ENCODE measurements at regions not wholly inside any gene's neighbourhood (a gene's known extent, or its start where the extent isn't known, plus 50 kb on each side); places are given as distances from the start of the nearest gene placed in this dataset.
"Not testable (repeated sequence)": the region's sequence is repeated elsewhere in the genome, so short reads cannot be mapped to it uniquely, and the experiment has no call there.

DNA sequence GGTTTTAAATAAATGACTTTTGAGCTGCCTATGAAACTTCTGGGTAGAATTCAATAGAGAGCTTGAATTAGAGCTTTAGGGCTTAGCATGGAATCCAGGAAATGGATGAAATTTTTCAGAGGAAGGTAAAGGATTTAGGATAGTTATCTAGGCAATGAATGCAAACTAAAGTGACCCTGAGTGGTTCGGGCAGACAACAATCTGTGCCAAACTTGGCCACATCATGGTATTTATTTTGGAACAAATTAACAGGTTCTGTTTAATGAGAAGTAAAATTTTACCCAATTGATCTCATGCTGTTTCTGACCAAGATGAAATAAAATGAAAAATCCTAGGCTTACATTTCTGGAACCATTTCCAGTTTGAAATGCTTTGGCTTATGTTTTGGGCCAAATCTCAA lies 934.4 kb downstream of the MAT2B start:
- DNase-seq = no peak

DNA sequence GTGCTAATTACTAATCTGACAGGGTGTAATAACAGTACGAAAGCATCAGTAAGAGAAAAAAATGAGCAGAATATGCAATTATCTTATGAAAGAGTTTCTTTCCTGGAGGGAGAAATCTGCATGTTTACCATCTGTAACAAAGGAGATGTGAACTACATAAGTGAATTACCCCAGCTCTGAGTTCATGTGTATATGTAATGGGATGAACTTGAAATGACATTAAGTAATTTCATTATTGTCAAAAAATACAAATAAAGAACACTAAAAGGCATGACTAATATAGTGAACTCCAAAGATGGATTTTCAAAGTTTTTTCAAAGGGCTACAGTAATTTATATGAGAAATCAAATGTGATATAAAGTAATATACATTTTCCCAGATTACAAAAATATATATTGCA lies 944.0 kb downstream of the MAT2B start:
- no peak for DNase-seq

DNA sequence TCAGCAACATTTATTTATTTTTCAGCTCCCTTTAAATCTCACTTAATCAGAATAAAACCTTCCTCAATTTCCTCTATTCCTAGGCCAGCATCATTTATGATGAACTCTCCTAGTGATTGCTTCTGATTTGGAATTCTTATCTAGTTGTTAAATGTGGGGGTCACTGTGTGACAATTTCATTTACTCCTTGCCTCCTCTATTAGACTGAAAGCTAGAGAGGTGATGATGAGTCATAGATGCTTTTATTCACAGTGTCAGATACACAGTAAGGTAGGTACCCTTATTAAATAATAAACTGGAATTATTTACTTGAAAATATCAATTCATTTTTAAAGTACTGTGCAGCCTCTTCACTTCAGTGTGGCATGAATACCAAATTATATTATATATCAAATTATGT lies 960.6 kb downstream of the MAT2B start:
- DNase-seq = no peak

DNA sequence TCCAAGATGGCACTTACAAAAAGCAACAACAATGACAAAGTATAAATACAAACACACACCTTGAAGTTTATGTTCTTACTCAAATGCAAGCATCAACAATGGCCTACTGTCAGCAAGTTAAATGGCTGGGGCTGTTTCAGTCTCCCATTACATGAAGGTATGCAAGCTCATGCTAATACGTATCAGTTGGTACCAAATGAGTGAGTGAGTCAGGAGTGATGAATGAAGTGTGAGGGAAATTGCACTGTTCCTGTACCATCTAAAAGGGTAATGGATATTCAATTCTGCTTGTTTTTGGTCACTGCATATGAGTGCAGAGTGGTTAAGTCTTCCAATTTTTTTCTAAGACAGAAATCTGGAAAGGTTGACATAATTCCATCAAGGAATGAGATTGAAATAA lies 964.9 kb downstream of the MAT2B start:
- DNase-seq = no peak

DNA sequence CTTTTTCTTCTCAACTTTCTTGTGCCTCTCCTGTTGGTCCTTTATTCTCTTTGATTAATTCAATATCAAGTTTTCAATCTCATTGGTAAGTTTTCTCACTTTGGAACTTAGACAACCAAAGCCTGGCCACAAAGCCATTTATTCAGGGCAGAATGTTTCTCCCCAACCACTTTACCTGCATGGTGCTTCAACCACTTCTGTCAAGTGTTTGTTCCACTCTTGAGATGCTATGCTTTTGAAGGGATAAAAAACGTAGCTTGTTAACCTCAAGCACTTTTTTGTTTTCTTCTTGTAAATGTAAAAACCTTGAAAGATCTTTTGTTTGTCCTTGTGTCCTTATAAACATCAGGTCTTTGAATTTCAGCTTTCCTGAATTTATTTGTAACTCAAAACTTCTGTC lies 966.7 kb downstream of the MAT2B start:
- no peak for DNase-seq

DNA sequence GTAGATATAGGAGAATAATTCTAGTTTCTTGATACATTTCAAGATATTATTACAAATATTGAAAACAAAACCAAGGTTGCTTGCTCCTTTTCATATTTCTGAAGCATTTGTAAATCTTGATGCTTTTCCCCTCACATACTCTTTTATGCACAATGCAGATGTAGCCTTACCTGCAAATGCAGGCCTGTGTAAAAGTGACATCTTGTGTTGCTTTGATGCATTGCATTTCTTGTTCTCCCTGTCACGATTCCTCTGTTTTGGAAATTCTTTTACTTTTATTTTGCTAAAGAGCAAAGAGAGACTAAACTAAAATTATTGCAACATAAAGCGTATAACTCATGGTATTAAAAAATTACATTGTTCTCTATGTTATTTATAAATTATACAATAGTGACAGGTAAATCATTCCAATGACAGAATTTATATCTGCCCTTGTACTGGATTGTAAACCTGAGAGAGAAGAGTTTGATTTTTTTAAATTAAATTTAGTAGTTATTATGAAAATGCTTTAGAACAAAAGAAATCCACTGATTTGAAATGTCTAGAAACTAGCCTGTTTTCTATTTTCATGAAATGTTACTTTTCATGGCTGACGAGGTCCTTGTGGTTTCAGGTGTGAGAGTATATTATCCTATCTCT lies 970.0 kb downstream of the MAT2B start:
- DNase-seq = no peak

DNA sequence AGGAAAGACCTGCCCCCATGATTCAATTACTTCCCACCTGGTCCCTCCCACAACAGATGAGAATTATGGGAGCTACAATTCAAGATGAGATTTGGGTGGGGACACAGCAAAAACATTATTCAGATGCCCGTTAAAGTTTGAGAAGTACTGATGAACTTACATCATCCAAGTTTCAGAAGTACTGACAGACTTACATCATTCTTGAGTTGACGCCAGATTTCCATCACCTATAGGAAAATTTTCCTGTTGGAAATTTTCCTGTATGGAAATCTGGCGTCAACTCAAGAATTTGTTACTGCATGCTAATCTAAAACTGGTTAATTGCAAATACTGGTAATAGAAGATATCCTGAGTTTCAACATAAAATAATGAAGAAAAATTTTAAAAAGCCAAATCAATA lies 975.9 kb downstream of the MAT2B start:
- DNase-seq = no peak

DNA sequence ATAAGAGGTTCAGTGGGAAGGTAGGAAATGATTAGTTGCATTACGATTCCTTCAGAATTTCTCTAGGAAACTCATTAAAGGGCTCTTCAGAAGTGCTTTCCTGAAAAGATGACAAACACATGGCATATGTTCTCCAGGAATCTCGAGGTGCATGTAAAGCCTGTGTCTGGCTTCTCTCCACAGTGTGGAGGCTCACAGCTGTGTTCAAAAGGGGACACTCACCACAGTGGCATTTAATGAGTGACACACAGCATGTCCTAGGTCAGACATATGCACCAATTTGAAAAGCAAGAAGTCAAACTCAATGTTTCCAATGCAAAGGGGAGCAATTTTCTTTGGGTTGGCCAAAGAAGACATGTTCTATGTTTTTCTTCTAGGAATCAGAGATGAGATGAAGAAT lies 976.9 kb downstream of the MAT2B start:
- no peak for DNase-seq

DNA sequence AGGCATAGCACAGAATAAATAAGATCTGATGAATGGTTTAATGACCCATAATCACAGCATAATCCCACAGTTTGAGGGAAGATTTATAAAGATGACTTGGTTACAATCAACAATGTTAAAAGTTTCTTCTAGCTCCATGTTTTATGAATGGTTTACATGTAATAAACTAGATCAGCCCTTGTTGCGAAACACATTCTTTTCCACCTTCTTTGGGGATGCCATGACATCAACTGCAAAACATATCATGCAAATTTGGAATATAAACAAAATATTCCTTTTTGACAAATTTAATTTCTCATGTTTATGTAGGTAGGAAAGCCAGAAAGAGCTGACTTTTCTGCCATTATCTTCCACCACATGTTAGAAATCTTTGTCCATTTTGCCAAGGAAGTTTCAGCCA lies 979.5 kb downstream of the MAT2B start:
- DNase-seq = no peak

DNA sequence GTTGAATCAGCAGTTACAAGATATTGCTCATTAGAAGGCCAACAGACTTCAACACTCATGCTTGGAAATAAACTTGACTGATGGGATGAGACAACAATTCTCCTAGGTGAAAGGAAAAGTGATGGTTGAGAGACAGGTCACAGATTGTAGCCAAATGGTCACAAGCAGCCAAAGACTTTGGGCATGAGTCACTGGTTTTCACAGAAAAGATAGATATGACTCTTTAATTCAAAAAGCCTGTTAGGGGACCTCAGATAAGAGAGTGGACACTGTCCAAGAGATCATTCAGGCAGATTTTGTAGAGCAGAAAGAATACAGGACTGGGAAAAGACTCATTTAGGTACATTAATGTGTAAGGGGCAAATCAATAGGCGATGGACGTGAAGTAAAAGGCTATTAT lies 982.5 kb downstream of the MAT2B start:
- no peak for DNase-seq

DNA sequence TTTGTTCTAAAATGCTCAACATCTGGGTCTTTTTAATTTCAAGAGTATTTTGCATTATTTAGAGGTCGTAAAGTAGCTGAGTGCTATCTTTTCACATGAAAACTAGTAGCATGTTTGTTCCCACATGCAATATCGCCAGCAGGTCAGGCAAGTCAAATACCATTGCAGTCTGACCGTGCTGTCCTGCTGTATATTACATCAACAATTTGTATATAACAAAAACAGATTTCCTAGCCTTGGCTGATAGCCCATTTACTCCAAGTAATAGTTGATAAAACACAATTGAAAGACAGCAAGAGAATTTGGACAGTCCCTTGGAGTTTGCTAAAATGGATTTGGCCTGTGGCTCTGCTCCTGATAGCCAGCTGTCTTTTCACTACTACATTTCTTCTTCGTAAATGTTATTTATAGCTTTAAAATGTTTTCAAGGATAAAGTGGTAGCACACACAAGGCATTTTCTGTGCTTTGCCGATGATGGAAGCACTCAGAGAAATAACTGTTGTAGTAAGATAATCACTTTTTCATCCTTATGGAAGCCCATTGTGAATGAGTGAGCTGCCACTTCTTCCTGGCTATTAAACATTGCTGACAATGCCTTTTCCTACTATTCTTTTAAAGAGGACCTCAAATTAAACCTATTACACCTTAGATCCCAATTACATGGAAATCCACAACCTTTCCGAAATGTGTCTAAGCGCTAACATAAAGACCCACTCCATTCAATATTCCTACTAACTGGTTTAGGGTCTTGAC lies 992.1 kb downstream of the MAT2B start:
- no peak for DNase-seq

DNA sequence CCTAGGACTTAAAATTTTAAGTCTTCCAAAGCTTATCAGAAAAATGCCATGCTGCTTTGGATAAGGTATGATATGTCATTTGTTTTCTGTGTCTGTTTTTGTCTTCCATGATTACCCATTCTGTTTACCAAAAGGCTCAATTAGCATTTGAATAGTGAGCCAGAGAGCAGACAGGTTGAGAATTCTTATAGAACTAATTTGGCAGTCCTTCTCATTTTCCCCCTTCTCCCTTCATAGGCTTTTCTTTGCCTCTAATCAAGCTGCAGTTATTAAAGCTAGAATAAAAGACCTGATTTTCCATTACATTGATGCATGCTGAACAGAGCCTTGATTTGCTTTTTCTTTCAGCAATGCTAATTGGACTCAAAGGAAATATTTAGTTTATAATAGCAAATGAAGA lies 993.0 kb downstream of the MAT2B start:
- no peak for DNase-seq

DNA sequence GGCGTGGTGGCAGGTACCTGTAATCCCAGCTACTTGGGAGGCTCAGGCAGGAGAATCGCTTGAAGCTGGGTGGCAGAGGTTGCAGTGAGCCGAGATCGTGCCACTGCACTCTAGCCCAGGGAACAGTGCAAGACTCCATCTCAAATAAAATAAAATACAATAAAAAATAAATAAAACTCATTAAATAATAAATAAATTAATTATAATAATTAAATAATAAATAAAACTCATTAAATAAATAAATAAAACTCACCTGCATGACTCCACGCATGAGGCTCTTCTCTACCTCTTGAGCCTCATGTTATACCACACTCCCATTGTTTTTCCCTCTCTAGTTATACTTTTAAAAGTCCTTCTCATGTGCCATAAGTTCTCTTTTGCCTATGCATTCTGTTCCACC lies 995.4 kb downstream of the MAT2B start:
- DNase-seq = no peak

DNA sequence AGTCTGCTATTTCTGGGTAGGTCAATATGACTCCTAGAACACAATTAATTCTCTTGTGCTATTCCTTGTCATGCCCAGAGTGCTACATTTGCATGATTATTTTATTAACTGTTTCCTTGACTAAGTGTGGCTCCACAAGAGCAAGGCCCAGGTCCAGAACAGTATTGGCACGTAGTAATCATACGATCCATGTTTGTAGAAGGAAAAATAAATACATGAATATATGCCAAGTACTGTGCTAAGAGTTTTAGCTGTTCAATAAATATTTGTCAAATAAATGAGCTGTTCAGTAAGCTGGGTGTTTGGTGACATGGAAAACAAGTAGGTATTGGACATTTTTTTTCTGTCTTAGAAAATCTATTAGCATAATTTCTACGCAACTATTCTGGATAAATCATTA lies 995.9 kb downstream of the MAT2B start:
- DNase-seq = no peak

DNA sequence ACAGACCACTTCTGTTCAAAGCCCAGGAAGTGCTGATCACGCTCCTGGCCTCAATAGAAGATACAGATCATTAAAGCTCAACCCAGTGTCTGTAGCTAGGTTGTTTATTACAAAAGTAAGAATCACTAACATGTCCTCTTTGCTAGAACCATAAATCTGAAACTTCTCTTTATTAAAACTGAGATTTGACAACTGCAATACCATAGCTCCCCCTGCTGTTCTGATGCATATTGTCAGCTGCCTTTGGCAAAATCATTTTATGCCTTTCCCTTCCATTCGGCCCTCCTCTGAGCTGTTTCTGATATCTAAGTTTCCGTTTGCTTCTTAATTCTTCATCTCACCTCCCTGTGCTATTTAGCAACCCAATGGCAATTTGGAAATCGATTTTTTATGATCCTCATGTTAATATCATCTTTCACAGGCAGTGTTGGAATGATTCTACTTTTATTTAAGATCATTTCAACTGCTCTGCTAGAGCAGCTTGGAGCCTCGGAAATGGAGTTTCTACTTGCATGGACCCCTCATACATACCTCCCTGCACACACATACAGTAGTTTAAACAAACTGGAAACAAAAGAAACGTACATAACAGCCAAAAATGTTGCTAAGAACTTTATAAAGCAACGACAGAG lies 998.8 kb downstream of the MAT2B start:
- DNase-seq = peak in 1 of 2 donors; percentile 5

DNA sequence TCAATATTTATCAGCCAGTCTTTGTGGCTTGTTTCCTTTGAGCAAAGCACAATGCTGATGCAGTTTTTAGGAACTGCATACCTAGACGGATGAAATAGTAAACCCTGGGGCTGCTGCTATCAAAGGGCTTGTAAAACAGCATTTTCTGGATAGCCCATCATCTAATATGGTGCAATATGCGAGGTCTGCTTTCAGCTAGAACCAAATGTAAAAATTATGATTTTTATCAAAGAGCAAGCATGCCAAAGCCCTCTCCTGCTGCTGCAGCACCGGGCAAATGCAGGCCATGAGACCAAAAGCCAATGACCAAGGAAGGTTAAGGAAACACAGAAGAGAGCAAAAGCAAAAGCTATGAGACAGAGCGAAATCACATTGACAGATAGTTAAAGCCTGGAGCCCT lies 1000.4 kb downstream of the MAT2B start:
- no peak for DNase-seq

DNA sequence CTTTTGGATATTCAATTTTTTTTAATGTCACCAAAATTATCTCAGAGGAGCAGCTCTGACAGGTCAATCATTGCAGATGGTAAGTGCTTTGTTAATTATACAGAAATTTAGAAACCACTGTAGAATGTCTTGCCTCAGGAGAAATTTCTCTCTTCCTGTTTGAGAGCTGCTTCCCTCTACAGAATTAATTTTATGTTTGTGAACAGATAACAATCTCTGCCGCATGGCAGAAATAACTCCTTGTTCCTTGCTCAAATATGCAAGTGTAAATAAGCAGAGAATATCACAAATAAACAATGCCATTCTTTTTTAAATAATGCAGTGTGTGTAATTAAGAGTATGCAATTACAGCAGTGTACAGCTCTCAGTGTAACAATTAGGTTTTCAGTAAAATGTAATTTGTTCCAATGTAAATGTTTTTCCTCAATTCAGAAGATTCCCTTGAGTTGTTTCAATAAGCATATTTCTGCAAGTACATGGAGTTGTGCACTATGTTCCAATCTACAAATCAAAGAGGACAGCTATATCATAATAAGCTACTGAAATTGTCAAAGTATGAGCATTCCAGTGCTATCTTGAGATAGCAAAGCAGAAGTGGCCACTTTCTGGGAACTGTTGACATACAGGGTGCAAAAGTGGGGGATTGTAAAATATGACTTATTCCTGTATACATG lies 1012.8 kb downstream of the MAT2B start:
- DNase-seq = no peak

DNA sequence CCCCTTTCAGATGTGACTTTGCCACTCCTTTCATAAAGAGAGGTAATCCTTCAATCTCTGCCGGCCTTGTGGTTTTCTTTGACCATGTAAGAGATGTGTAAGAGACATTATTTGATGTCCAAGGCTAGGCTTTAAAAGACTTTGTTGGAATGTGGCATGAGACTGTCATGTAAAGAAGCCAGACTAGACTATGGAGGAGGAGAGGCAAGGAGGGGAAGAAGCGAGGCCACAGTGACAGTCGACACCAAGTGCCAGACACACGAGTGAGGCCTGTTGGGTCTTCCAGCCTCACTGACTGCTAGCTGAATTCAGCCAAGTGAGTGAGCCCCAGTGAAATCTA lies 1013.3 kb downstream of the MAT2B start:
- no peak for DNase-seq

DNA sequence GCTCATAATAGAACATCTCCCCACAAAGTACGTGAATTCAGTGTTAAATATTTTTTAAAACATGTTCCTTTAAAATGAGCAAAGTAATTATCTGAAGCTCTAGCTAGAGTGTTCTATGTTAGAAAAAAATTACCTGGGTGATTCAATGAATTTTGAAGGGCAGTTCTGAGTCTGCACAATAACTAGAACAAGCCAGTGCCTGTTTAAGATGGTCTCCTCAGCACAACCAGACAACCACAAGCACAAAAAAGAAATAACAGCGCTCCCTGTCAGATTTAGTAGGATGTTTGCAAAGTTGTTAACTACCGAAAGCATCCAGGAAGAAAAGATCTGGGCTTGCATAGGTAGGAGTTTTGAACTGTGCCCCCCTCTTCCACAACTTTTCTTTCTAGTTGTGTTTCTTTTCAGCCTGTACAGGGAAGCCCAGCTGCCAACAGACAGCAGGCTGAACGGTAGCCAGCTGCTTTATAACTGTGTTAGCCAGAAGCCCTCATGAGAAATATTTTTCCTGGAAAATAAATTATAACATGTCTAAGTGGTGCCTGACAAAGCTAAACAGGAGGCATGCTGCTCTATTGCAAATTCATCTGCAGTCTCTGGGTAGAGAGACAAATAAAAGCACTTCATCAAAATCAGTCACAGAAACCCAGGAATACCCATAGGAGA lies 1026.9 kb downstream of the MAT2B start:
- no peak for DNase-seq

DNA sequence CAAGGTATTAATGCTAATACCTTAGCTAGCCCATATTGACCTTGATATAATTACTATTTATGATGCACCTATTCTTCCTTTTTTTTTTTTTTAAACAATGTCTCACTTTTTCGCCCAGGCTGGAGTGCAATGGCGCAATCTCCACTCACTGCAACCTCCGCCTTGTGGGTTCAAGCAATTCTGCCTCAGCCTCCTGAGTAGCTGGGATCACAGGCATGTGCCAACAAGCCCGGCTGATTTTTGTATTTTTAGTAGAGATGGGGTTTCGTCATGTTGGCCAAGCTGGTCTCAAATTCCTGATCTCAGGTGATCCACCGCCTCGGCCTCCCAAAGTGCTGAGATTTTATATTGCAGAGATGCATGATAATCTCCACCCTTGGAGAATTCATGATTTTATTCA lies 1028.0 kb downstream of the MAT2B start:
- DNase-seq = not testable (repeated sequence)

DNA sequence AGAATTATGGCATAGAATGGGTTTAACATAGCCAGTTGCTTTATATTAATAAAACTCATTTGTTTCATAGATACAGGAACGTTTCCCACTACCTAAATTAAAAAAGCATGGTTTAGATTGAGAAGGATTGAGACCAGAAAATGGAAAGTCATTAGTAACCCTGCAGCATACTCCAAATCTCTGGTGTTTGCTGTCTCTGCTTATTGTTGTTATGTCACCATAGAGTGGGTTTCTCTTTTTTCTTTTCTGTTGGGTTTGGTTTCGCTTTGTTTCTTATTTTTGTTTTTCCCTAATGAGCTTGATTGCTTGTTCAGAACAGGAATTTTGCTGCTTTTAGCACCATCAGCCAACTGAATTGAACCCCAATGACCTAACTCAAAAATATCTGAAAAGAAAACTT lies 1034.8 kb downstream of the MAT2B start:
- DNase-seq = no peak

DNA sequence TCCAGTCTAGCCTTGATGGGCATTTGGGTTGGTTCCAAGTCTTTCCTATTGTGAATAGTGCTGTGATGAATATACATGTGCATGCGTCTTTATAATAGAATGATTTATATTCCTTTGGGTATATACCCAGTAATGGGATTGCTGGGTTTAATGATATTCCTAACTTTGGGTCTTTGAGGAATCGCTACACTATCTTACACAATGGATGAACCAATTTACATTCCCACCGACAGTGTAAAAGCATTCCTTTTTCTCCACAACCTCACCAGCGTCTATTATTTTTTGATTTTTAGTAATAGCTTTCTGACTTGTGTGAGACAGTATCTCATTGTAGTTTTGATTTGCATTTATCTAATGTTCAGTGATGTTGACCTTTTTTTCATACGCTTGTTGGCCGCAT lies 1040.1 kb downstream of the MAT2B start:
- DNase-seq = no peak

DNA sequence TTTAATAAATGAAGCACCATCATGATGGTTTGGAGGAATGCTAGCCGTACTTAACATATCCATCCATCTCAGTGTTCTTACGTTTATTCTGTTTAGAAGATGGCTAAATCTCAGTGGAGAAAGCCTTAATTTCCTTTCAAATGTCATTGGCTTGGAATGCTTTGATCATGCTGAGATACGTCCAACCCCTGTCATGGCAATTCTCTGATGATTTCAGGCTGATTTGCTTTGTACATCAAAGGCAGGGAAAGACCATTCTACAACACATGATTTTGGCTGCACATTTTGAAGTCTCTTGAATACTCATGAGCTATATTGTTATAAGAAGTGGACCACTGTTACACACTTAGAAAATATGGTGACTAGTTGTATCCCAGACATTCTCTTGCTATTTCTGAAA lies 1048.4 kb downstream of the MAT2B start:
- no peak for DNase-seq

DNA sequence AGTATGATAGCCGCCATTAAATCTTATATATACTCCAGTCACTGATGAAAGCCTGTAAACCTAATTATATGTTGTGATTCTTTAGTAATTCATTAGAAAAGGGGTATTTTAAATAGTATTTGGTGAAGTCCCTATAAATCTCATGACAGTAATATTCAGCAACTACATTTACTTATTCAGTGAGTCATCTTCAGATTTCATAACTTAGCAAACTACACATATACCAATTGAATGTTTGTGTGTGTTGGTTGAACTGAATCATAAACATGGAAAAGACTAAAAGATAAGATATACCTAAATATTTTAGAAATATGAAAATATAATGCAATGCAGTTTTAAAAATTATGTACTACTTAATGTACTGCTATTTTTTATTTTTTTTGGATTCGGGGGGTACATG lies 1050.4 kb downstream of the MAT2B start:
- DNase-seq = no peak
